ENCODE measurements at regions not wholly inside any gene's neighbourhood (a gene's known extent, or its start where the extent isn't known, plus 50 kb on each side); places are given as distances from the start of the nearest gene placed in this dataset.
"Not testable (repeated sequence)": the region's sequence is repeated elsewhere in the genome, so short reads cannot be mapped to it uniquely, and the experiment has no call there.

- Mint-ChIP-seq H3K36me3 (ENCODE audit: insufficient read depth in 1 of 3, low read depth in 3 of 3) (no peaks in the 10 kb centered on the region), H3K9me3 (no peaks in the 10 kb centered on the region), H3K27me3 (ENCODE audit: low read depth) (no peaks in the 10 kb centered on the region), H3K4me1 (peaks cover 62 to 73% of the 10 kb centered on the region in 2 experiments), H3K4me3 (0 out of 5 replicates have a peak overlapping the region, but pooled peaks of 1 of the 2 experiments have one; percentile 1), H3K27ac (no peak overlapping the region)
- no peaks in the 10 kb centered on the region for H3K27me3 ChIP-seq (ENCODE audit: insufficient read depth, low read length)
- H4K91ac ChIP-seq (ENCODE audit: insufficient read length, low read depth, low read length): no peak overlapping the region
- H4K20me1 ChIP-seq (ENCODE audit: control insufficient read depth, insufficient read depth, insufficient read length): no peaks in the 10 kb centered on the region
- no peak overlapping the region for H3T11ph ChIP-seq (ENCODE audit: low read length)
- no peak overlapping the region for H3K9ac ChIP-seq (ENCODE audit: extremely low read depth, insufficient read length, low read length)
- no peak overlapping the region for H2AK5ac ChIP-seq (ENCODE audit: insufficient read length, low read length)
- H3K9me3 ChIP-seq (ENCODE audit: control insufficient read depth, low read depth, low read length): no peaks in the 10 kb centered on the region
- H4K8ac ChIP-seq (replicated peaks; ENCODE audit: insufficient read length, low read depth, low read length): no peak overlapping the region
- no peak overlapping the region for H4K5ac ChIP-seq (ENCODE audit: insufficient read length, low read depth, low read length)
- DNase-seq: no peak
- H3K79me2 ChIP-seq (ENCODE audit: insufficient read depth, low read length): no peaks in the 10 kb centered on the region
- no CpG with 5 or more reads among the region's 11 CpGs for WGBS (ENCODE audit: extremely low coverage, insufficient read length, low lambda C conversion rate)
- H2BK120ac ChIP-seq (ENCODE audit: low read depth, low read length, poor library complexity, severe bottlenecking): no peak overlapping the region
- no peak overlapping the region for H3K27ac ChIP-seq (ENCODE audit: insufficient read length, low read depth, low read length)
- peaks cover 6% of the 10 kb centered on the region for H3K4me1 ChIP-seq (ENCODE audit: insufficient read depth, low read length)
- H3K4me2 ChIP-seq (ENCODE audit: insufficient read depth, insufficient read length, low read length): no peak overlapping the region
- H2AFZ ChIP-seq (ENCODE audit: low read length): peak overlapping the region; percentile 26
- no peak overlapping the region for H3K23ac ChIP-seq (ENCODE audit: insufficient read length, low read depth, low read length)
- no peaks in the 10 kb centered on the region for H3K23me2 ChIP-seq (ENCODE audit: insufficient read length, low read depth, low read length, poor library complexity, severe bottlenecking)
- H3K56ac ChIP-seq (ENCODE audit: insufficient read length, low read depth, low read length): no peak overlapping the region
- no peak overlapping the region for H2BK12ac ChIP-seq (ENCODE audit: insufficient read length, low read depth, low read length)
- no peaks in the 10 kb centered on the region for H3K79me1 ChIP-seq (ENCODE audit: insufficient read depth, low read depth, low read length, poor library complexity, severe bottlenecking)
- no peak overlapping the region for H3K14ac ChIP-seq (ENCODE audit: insufficient read depth, low read length)
- TF ChIP-seq CTCF (conservative IDR thresholded peaks at IDR 0.05): no peak
- H2BK15ac ChIP-seq (ENCODE audit: low read depth, low read length): no peak overlapping the region
- no peak overlapping the region for H3K18ac ChIP-seq (ENCODE audit: insufficient read length, low read depth, low read length)
- no peak overlapping the region for H3K4ac ChIP-seq (ENCODE audit: low read depth, low read length)
- H2BK20ac ChIP-seq (ENCODE audit: low read depth, low read length, poor library complexity, severe bottlenecking): no peak overlapping the region
- H2BK5ac ChIP-seq (ENCODE audit: insufficient read length, low read length): no peak overlapping the region
Observed at GRCh38 chr6:10312445-10312844, 102.4 kb downstream of the TFAP2A start.

DNA sequence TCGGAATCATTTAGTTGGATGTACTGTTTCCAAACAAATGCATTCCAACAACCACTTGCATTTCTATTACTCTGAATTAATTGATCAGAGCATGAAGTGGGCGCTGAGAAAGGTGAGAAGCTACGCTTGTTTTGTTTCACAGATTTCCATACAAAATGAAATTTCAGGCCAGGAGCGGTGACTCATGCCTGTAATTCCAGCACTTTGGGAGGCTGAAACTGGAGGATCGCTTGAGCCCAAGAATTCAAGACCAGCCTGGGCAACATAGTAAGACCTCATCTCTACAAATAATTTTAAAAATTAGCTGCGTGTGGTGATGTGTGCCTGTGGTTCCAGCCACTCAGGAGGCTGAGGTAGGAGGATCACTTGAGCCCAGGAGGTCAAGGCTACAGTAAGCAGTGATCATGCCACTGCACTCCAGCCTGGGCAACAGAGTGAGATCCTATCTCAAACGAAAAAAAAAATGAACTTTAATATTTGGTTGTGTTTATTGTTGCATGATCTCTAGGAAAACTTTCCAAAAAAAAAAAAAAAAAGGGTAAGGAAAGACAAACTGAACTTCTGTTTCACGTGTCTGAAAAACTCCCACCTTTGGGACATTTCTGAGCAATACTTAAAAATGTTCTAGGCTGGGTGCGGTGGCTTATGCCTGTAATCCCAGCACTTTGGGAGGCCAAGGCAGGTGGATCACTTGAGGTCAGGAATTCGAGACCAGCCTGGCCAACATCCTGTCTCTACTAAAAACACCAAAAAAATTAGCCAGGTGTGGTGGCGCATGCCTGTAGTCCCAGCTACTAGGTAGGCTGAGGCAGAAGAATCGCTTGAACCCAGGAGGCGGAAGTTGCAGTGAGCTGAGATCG is 103.1 kb downstream of the TFAP2A start:
- not testable (repeated sequence) for H3K9me3 ChIP-seq (ENCODE audit: control insufficient read depth, low read depth, low read length); H3K23ac ChIP-seq (ENCODE audit: insufficient read length, low read depth, low read length); H2AFZ ChIP-seq (ENCODE audit: low read length); DNase-seq; H3K23me2 ChIP-seq (ENCODE audit: insufficient read length, low read depth, low read length, poor library complexity, severe bottlenecking); H2BK15ac ChIP-seq (ENCODE audit: low read depth, low read length); H2BK120ac ChIP-seq (ENCODE audit: low read depth, low read length, poor library complexity, severe bottlenecking); H3K27ac Mint-ChIP-seq; H4K91ac ChIP-seq (ENCODE audit: insufficient read length, low read depth, low read length); H3K56ac ChIP-seq (ENCODE audit: insufficient read length, low read depth, low read length); H3K27me3 ChIP-seq (ENCODE audit: insufficient read depth, low read length); H3T11ph ChIP-seq (ENCODE audit: low read length); H3K4me1 ChIP-seq (ENCODE audit: insufficient read depth, low read length); H3K27ac ChIP-seq (ENCODE audit: insufficient read length, low read depth, low read length); H3K79me2 ChIP-seq (ENCODE audit: insufficient read depth, low read length); H3K79me1 ChIP-seq (ENCODE audit: insufficient read depth, low read depth, low read length, poor library complexity, severe bottlenecking); H3K9ac ChIP-seq (ENCODE audit: extremely low read depth, insufficient read length, low read length); H4K20me1 ChIP-seq (ENCODE audit: control insufficient read depth, insufficient read depth, insufficient read length); H2AK5ac ChIP-seq (ENCODE audit: insufficient read length, low read length); H3K4me2 ChIP-seq (ENCODE audit: insufficient read depth, insufficient read length, low read length); H3K36me3 Mint-ChIP-seq (ENCODE audit: insufficient read depth in 1 of 3, low read depth in 3 of 3); H2BK5ac ChIP-seq (ENCODE audit: insufficient read length, low read length); H2BK12ac ChIP-seq (ENCODE audit: insufficient read length, low read depth, low read length); H3K14ac ChIP-seq (ENCODE audit: insufficient read depth, low read length); H2BK20ac ChIP-seq (ENCODE audit: low read depth, low read length, poor library complexity, severe bottlenecking); H3K27me3 Mint-ChIP-seq (ENCODE audit: low read depth); H4K8ac ChIP-seq (replicated peaks; ENCODE audit: insufficient read length, low read depth, low read length); H3K4ac ChIP-seq (ENCODE audit: low read depth, low read length); H4K5ac ChIP-seq (ENCODE audit: insufficient read length, low read depth, low read length); H3K18ac ChIP-seq (ENCODE audit: insufficient read length, low read depth, low read length); H3K9me3 Mint-ChIP-seq
- WGBS (ENCODE audit: extremely low coverage, insufficient read length, low lambda C conversion rate): no CpG with 5 or more reads among the region's 14 CpGs
- Mint-ChIP-seq H3K4me1 (peaks cover 64 to 74% of the 10 kb centered on the region in 2 experiments), H3K4me3 (peak overlapping the region in 1 of 2 experiments; percentile 20; a peak in 1 of 5 replicates)

Measured in H9 (cell line).